CD4-positive, alpha-beta memory T cell (primary cell): ENCODE measurements at regions not wholly inside any gene's neighbourhood (a gene's known extent, or its start where the extent isn't known, plus 50 kb on each side); places are given as distances from the start of the nearest gene placed in this dataset.

Experiments used
- CTCF ChIA-PET: fragments of 350-600 bp; sonication (Branson Sonifier 250); formaldehyde crosslinking; loops from one replicate; lab custom pipeline; 2021; ENCODE audit warnings: inconsistent platforms; ENCODE audit not compliant: partially characterized antibody; lab: Charles Lee
- POLR2A ChIA-PET: fragments of 350-600 bp; sonication (Branson Sonifier 250); formaldehyde crosslinking; loops from one replicate; lab custom pipeline; 2021; ENCODE audit not compliant: partially characterized antibody; lab: Charles Lee
- DNase-seq, 5 donors: peaks; one replicate each; pipeline versions ENCODE4 v3.0.0 to v3.0.0-alpha.2; 2020 to 2022; ENCODE audit warnings: mixed read lengths in 1 of 5
- H3K27ac ChIP-seq: one replicate; pipeline ENCODE4 v1.7.0; 2013; ENCODE audit warnings: low read depth, low read length
- H3K27me3 ChIP-seq: 2 replicates; pipeline ENCODE4 v1.7.0; 2013; ENCODE audit warnings: mild to moderate bottlenecking, low read length, moderate library complexity; ENCODE audit not compliant: insufficient read depth
- H3K36me3 ChIP-seq: 2 replicates; pipeline ENCODE4 v1.7.0; 2013; ENCODE audit warnings: mild to moderate bottlenecking, low read length, moderate library complexity; ENCODE audit not compliant: insufficient read depth
- H3K4me1 ChIP-seq: 2 replicates; pipeline ENCODE4 v1.7.0; 2013; ENCODE audit warnings: mild to moderate bottlenecking, low read length, moderate library complexity; ENCODE audit not compliant: insufficient read depth
- H3K4me3 ChIP-seq, 2 donors: one replicate each; pipeline ENCODE4 v1.7.0; 2013; ENCODE audit warnings: low read length in 2 of 2, mild to moderate bottlenecking in 1 of 2
- H3K9me3 ChIP-seq, 2 donors: one replicate each; pipeline ENCODE4 v1.7.0; 2013; ENCODE audit warnings: low read length in 2 of 2, control low read depth in 1 of 2; ENCODE audit not compliant: control insufficient read depth in 1 of 2
- H3K27ac Mint-ChIP-seq, 7 donors: one replicate each; pipeline ENCODE4 v1.8.0; 2020 to 2021; ENCODE audit warnings: mixed read lengths in 7 of 7, mild to moderate bottlenecking in 6 of 7, inconsistent platforms in 3 of 7, moderate library complexity in 3 of 7
- H3K27me3 Mint-ChIP-seq, 2 donors: one replicate each; pipeline ENCODE4 v1.8.0; 2020 to 2021; ENCODE audit warnings: mixed read lengths in 2 of 2
- H3K36me3 Mint-ChIP-seq, 2 donors: one replicate each; pipeline ENCODE4 v1.8.0; 2020 to 2021; ENCODE audit warnings: mixed read lengths in 2 of 2, inconsistent platforms in 1 of 2, mild to moderate bottlenecking in 1 of 2
- H3K4me1 Mint-ChIP-seq, 4 donors: one replicate each; pipeline ENCODE4 v1.8.0; 2020 to 2021; ENCODE audit warnings: mixed read lengths in 4 of 4, mild to moderate bottlenecking in 1 of 4
- H3K4me3 Mint-ChIP-seq, 8 donors: one replicate each; pipeline ENCODE4 v1.8.0; 2020 to 2021; ENCODE audit warnings: mixed read lengths in 8 of 8, mild to moderate bottlenecking in 7 of 8, moderate library complexity in 6 of 8, inconsistent platforms in 3 of 8
- H3K9me3 Mint-ChIP-seq, 8 donors: one replicate each; pipeline ENCODE4 v1.8.0; 2020 to 2021; ENCODE audit warnings: mixed read lengths in 8 of 8, mild to moderate bottlenecking in 5 of 8, inconsistent platforms in 3 of 8, moderate library complexity in 1 of 8
- intact Hi-C: fragments of 100-400 bp; cut with micrococcal nuclease; formaldehyde crosslinking; loops from one replicate; pipeline ENCODE4 v1.15.1; 2023

DNA sequence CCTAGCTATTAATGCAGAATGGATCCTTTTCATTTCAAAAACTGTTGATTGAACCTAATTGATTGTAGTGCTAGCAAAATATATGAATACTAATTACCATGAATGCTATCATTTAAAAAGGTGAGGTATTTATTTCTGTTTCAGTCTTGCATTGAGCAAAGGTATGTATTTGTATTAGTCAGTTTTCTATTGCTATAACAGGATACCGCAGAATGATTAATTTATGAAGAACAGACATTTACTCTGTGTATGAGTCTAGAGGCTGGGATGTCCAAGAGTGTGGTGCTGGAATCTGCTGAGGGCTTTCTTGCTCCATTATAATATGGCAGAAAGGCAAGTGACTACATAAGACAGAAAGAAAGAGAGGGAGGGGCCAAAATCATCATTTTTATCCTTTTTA, 199.2 kb downstream of the KIF20B start:
- DNase-seq: no peak
- Mint-ChIP-seq H3K36me3 (no peaks in the 10 kb centered on the region), H3K27me3 (peaks cover 8 to 17% of the 10 kb centered on the region in 2 donors), H3K9me3 (peaks cover 0 to 3% (median 0%) of the 10 kb centered on the region in 8 donors), H3K27ac (no peak overlapping the region), H3K4me3 (no peak overlapping the region), H3K4me1 (no peaks in the 10 kb centered on the region)
- no peaks in the 10 kb centered on the region for H3K36me3 ChIP-seq
- POLR2A ChIA-PET: no interaction called here
- H3K27me3 ChIP-seq: no peaks in the 10 kb centered on the region
- H3K9me3 ChIP-seq: no peaks in the 10 kb centered on the region
- intact Hi-C loops: no loop called here
- no peak overlapping the region for H3K27ac ChIP-seq
- CTCF ChIA-PET: no interaction called here
- no peak overlapping the region for H3K4me3 ChIP-seq
- no peaks in the 10 kb centered on the region for H3K4me1 ChIP-seq

DNA sequence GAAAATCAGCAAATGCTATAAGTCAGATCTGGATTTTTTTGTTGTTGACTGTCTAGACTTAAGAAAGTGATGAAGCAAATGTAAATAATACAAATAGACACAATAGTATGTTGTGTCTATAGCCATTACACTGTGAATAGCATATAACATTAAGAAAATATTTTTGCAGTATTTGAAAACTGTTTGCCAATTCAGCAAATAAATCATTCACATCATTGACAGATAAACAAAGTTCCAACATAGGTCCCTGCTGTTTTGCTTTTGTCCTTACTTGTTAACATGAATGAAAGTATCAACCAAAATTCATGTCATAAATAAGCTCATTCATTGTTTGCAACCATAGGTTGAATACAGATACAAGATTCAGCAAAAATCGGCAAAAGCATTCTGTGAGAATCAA, 200.5 kb downstream of the KIF20B start:
- H3K27me3 Mint-ChIP-seq: peaks cover 8 to 15% of the 10 kb centered on the region in 2 donors
- Histone ChIP-seq H3K4me3 (no peak overlapping the region), H3K4me1 (no peaks in the 10 kb centered on the region), H3K9me3 (no peaks in the 10 kb centered on the region), H3K27me3 (no peaks in the 10 kb centered on the region), H3K36me3 (no peaks in the 10 kb centered on the region), H3K27ac (no peak overlapping the region)
- intact Hi-C loops: no loop called here
- ChIA-PET CTCF (no interaction called here), POLR2A (no interaction called here)
- no peak overlapping the region for H3K4me3 Mint-ChIP-seq
- no peaks in the 10 kb centered on the region for H3K9me3 Mint-ChIP-seq
- no peak overlapping the region for H3K27ac Mint-ChIP-seq
- no peak for DNase-seq
- H3K36me3 Mint-ChIP-seq: no peaks in the 10 kb centered on the region
- H3K4me1 Mint-ChIP-seq: no peaks in the 10 kb centered on the region

DNA sequence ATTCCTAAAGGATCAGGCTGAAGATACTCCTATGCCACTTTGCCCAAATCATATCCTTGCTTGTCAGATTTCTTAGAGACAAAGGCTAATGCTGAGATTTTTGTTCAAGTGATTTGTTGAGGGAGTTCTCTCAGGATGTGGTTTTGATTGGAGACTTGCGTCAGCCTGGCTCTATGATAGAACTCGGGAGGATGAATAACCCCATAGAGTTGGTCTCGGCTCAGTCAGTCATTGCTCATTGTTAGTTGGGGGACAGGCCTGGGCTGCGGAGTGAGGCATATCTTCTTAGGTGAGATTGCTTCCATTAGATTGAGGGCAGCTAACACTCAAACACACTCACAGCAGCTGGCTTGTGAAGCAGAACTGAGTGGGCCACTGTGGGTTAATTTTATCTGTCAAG, 203.4 kb downstream of the KIF20B start:
- H3K27me3 ChIP-seq: no peaks in the 10 kb centered on the region
- H3K36me3 ChIP-seq: no peaks in the 10 kb centered on the region
- Mint-ChIP-seq H3K36me3 (no peaks in the 10 kb centered on the region), H3K4me3 (no peak overlapping the region), H3K27me3 (peaks cover 5 to 7% of the 10 kb centered on the region in 2 donors), H3K9me3 (no peaks in the 10 kb centered on the region), H3K4me1 (no peaks in the 10 kb centered on the region), H3K27ac (no peak overlapping the region)
- no peaks in the 10 kb centered on the region for H3K4me1 ChIP-seq
- ChIA-PET CTCF (no interaction called here), POLR2A (no interaction called here)
- intact Hi-C loops: no loop called here
- no peaks in the 10 kb centered on the region for H3K9me3 ChIP-seq
- no peak overlapping the region for H3K27ac ChIP-seq
- DNase-seq: no peak
- H3K4me3 ChIP-seq: no peak overlapping the region

DNA sequence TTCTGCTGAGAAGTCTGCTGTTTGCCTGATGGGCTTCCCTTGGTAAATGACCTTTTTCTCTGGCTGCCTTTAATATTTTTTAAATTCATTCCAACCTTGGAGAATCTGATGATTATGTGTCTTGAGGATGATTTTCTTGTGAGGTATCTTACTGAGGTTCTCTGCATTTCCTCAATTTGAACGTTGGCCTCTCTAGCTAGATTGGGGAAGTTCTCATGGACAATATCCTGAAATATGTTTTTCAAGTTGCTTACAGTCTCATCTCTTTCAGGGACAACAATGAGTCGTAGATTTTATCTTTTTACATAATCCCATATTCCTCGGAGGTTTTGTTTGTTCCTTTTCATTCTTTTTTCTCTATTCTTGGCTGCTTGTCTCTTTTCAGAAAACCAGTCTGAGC, 208.4 kb downstream of the KIF20B start:
- Mint-ChIP-seq H3K4me1 (no peaks in the 10 kb centered on the region), H3K27ac (no peak overlapping the region), H3K4me3 (no peak overlapping the region), H3K36me3 (no peaks in the 10 kb centered on the region), H3K9me3 (no peaks in the 10 kb centered on the region), H3K27me3 (peaks cover 7 to 10% of the 10 kb centered on the region in 2 donors)
- DNase-seq: no peak
- Histone ChIP-seq H3K27me3 (no peaks in the 10 kb centered on the region), H3K36me3 (no peaks in the 10 kb centered on the region), H3K4me1 (no peaks in the 10 kb centered on the region), H3K9me3 (no peaks in the 10 kb centered on the region), H3K27ac (no peak overlapping the region), H3K4me3 (no peak overlapping the region)
- CTCF ChIA-PET: no interaction called here
- intact Hi-C loops: no loop called here
- POLR2A ChIA-PET: no interaction called here

DNA sequence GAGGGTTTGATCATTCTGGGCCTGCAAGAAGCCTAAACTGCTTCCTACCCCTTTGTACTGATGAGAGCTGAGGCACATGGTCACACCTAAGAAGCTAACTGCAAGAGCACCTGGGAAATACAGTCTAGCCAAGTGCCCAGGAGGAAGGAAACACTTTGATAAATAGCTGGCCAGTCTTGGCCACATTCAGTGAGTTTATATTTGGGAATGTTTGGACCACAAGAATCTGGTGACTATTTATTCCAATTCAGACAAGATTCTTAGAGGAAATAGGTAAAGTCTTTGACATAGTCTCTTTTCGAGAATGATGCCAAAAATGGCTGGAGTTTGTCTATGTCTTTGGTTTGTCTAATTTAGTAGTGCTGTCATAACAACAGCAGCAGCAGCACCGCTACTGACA, 213.6 kb downstream of the KIF20B start:
- POLR2A ChIA-PET: no interaction called here
- no peaks in the 10 kb centered on the region for H3K4me1 ChIP-seq
- no peaks in the 10 kb centered on the region for H3K36me3 Mint-ChIP-seq

DNA sequence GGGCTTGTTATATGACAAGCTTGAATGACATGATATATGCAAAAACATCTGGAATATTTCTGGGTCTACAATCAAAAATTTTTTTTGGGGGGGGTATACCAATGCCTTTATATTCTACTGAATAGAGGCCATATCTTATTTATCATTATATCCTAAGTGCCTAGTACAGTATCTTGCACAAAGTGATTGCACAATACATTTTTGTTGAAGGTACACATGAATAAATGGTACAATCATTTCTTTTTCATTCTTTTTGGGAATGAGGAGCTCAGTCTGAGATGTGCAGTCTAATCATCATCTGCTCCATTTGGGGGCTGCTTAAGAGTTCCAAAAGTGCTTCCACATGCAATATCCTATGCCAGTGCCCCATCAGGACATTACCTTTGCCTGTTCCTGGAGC, 214.6 kb downstream of the KIF20B start:
- no peaks in the 10 kb centered on the region for H3K36me3 ChIP-seq
- H3K9me3 ChIP-seq: no peaks in the 10 kb centered on the region
- Mint-ChIP-seq H3K4me3 (no peak overlapping the region), H3K9me3 (no peaks in the 10 kb centered on the region), H3K27ac (no peak overlapping the region), H3K36me3 (no peaks in the 10 kb centered on the region), H3K27me3 (peaks cover 5 to 6% of the 10 kb centered on the region in 2 donors), H3K4me1 (no peaks in the 10 kb centered on the region)
- ChIA-PET CTCF (no interaction called here), POLR2A (no interaction called here)
- H3K27me3 ChIP-seq: no peaks in the 10 kb centered on the region
- no peak overlapping the region for H3K27ac ChIP-seq
- intact Hi-C loops: no loop called here
- no peak for DNase-seq
- no peaks in the 10 kb centered on the region for H3K4me1 ChIP-seq
- H3K4me3 ChIP-seq: no peak overlapping the region

More for the DNA sequence above, 213.6 kb downstream of the KIF20B start:
- no peak overlapping the region for H3K27ac Mint-ChIP-seq
- no peak for DNase-seq
- Histone ChIP-seq H3K4me3 (no peak overlapping the region), H3K27me3 (no peaks in the 10 kb centered on the region), H3K27ac (no peak overlapping the region), H3K36me3 (no peaks in the 10 kb centered on the region), H3K9me3 (no peaks in the 10 kb centered on the region)
- no peaks in the 10 kb centered on the region for H3K9me3 Mint-ChIP-seq
- H3K27me3 Mint-ChIP-seq: peaks cover 5 to 6% of the 10 kb centered on the region in 2 donors
- no peak overlapping the region for H3K4me3 Mint-ChIP-seq
- intact Hi-C loops: no loop called here
- H3K4me1 Mint-ChIP-seq: no peaks in the 10 kb centered on the region
- CTCF ChIA-PET: no interaction called here

DNA sequence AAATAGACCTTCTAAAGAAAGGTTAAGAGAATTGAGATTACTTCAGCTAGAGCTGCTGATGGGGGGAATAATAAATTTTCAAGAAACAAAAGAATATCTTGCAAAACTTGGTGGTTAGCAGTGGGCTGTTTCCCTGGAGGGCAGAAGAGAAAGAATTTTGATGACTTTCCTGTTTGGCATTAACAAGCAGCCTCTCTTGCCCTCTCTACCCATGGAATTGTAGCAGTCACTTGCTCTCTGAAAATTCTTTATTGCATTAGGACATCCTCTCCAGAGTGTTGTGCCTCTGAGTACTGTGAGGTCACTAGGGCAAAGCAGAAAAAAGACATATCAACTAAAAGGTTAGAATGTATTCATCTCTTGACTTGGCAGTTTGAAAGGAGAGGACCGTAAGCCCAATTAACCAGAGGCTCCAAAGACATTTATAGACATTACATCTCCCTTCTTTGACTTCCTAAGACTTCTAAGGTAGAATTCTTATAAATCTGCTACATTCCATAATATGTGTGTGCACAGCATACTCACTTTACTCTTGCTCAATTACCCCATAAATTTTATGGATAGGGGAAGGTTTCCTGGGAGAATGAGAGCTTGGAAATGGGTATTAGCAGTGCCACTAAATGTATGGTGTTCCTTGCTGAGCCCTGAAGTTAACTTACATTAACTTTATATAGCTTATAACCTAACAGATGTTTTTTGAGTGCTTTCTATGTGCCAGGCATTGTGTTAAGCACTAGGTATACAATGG, 215.3 kb downstream of the KIF20B start:
- no peak for DNase-seq
- intact Hi-C loops: no loop called here
- no peaks in the 10 kb centered on the region for H3K36me3 ChIP-seq
- no peaks in the 10 kb centered on the region for H3K4me1 ChIP-seq
- no peaks in the 10 kb centered on the region for H3K27me3 ChIP-seq
- H3K27ac ChIP-seq: no peak overlapping the region
- H3K9me3 ChIP-seq: no peaks in the 10 kb centered on the region
- ChIA-PET CTCF (no interaction called here), POLR2A (no interaction called here)
- H3K27me3 Mint-ChIP-seq: peaks cover 3 to 6% of the 10 kb centered on the region in 2 donors
- no peaks in the 10 kb centered on the region for H3K36me3 Mint-ChIP-seq
- no peak overlapping the region for H3K4me3 Mint-ChIP-seq
- no peaks in the 10 kb centered on the region for H3K9me3 Mint-ChIP-seq
- no peak overlapping the region for H3K27ac Mint-ChIP-seq
- H3K4me1 Mint-ChIP-seq: no peaks in the 10 kb centered on the region
- H3K4me3 ChIP-seq: no peak overlapping the region
